Retinal pigment epithelial cell (primary cell): ENCODE measurements at regions not wholly inside any gene's neighbourhood (a gene's known extent, or its start where the extent isn't known, plus 50 kb on each side); places are given as distances from the start of the nearest gene placed in this dataset.

ENCODE experiments used
- DNase-seq: peaks from one replicate; pipeline ENCODE4 v3.0.0-alpha.2; 2010; ENCODE audit warnings: low read depth
- H3K4me3 ChIP-seq: 2 replicates; pipeline ENCODE4 v1.5.1; 2011; ENCODE audit warnings: mild to moderate bottlenecking, low read length, control low read depth, moderate library complexity
- CTCF ChIP-seq: conservative IDR thresholded peaks from 2 replicates; pipeline ENCODE4 v1.5.1; 2011; ENCODE audit warnings: low read depth, low read length, control low read depth, inconsistent platforms

- TF ChIP-seq CTCF = no peak
- no peak for DNase-seq
- no peak overlapping the region for H3K4me3 ChIP-seq
Observed at GRCh38 chr3:69607466-69608305, 131.6 kb upstream of the MITF start.

DNA sequence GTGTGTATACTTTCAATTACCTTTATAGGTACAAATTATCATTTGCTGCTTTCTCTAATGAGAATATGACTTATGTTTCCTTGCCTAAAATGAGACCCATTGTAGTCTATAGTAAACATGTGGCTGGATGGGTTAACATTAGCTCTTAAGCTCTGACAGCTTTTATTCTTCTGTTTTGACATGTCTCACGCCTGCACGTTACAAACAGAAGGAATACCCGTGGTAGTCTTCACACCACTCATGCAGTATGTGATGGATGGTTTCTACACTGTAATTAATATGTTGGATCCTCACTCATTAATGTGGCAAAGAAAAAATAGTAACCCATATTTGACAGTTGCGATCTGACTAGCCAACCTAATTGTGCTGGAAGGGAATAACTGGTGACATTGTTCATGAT is 133.4 kb upstream of the MITF start:
- no peak overlapping the region for H3K4me3 ChIP-seq
- no peak for DNase-seq
- TF ChIP-seq CTCF = no peak

DNA sequence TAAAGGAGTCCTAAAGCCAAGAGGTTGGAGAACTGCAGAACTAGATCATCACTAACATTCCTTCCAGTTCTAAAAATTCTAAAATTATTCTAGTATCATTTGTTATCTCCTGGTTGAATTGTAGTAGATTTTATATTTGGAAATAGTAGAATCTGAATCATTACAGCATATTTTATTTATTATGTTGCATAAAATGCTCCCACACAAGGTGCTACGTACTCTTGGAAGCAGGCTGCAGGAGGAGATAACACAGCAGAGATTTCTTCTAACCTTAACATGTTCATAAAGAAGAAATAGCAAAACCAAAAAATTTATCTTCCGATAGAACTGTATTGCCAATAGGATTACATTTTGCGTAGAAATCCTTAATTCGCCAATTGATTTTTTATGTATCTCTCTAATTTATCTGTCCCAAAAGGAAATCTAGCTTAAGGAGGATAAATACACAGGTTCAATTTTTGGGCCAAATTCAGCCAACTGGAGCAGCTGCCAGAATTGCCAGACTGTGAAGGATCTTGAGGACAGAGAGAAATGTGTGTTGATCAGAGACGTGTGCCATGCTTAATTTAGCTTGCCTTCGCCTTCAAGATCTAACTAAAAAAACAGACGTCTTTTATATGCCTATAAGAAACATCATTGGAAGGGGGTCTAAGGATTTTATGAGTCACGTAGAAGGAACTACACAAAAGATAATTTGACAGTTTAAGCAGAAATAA is 134.4 kb upstream of the MITF start:
- H3K4me3 ChIP-seq = no peak overlapping the region
- no peak for DNase-seq
- TF ChIP-seq CTCF = no peak

- H3K4me3 ChIP-seq = no peak overlapping the region
- no peak for TF ChIP-seq CTCF
- no peak for DNase-seq
Observed at GRCh38 chr3:69602112-69602511, 137.2 kb upstream of the MITF start.

DNA sequence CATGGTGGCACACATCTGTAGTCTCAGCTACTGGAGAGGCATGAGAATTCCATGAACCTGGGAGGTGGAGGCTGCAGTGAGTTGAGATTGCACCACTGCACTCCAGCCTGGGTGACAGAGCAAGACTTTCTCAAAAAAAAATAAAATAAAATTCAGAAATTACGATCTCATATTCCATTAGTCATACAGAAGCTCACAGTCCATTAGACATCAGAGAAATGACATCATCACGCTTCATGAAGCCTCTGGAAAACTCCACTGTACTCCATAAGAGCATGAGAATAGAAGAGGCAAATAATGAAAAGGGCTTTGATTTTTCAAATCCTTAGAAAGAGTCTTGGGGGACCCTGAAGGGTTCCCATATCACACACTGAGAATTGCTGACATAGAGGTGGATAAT is 145.0 kb upstream of the MITF start:
- no peak overlapping the region for H3K4me3 ChIP-seq
- no peak for TF ChIP-seq CTCF
- no peak for DNase-seq

GRCh38 chr3:69591164-69591736 is 148.0 kb upstream of the MITF start:
- H3K4me3 ChIP-seq = no peak overlapping the region
- DNase-seq = no peak
- no peak for TF ChIP-seq CTCF
